OCI-LY1 (cell line): ENCODE measurements at regions not wholly inside any gene's neighbourhood (a gene's known extent, or its start where the extent isn't known, plus 50 kb on each side); places are given as distances from the start of the nearest gene placed in this dataset.

ENCODE experiments used
- CTCF ChIP-seq: fragments of 200-600 bp; sonication (generic), shearing (Covaris generic); IDR thresholded peaks from 2 replicates; pipeline ENCODE4 v1.5.1; 2017; ENCODE audit warnings: mild to moderate bottlenecking, antibody characterized with exemption, low read length, moderate library complexity, mixed read lengths
- EZH2 ChIP-seq: fragments of 200-600 bp; sonication (generic), shearing (Covaris generic); IDR thresholded peaks from 2 replicates; pipeline ENCODE4 v1.8.0; 2017; ENCODE audit warnings: borderline replicate concordance, mixed run types, mild to moderate bottlenecking, antibody characterized with exemption, low read length, moderate library complexity, mixed read lengths

GRCh38 chr15:36498401-36498800, 81.0 kb upstream of the CDIN1 start:
- TF ChIP-seq CTCF (no peak), EZH2 (no peak)
